GM19043 (cell line): ENCODE measurements at regions not wholly inside any gene's neighbourhood (a gene's known extent, or its start where the extent isn't known, plus 50 kb on each side); places are given as distances from the start of the nearest gene placed in this dataset.
"Not testable (repeated sequence)": the region's sequence is repeated elsewhere in the genome, so short reads cannot be mapped to it uniquely, and the experiment has no call there.

Source experiments
- ATAC-seq: cut with Tn5 transposase; IDR thresholded peaks from one replicate; pipeline ENCODE4 v1.9.1; 2021; ENCODE audit warnings: low read depth; ENCODE audit not compliant: unreplicated experiment

DNA sequence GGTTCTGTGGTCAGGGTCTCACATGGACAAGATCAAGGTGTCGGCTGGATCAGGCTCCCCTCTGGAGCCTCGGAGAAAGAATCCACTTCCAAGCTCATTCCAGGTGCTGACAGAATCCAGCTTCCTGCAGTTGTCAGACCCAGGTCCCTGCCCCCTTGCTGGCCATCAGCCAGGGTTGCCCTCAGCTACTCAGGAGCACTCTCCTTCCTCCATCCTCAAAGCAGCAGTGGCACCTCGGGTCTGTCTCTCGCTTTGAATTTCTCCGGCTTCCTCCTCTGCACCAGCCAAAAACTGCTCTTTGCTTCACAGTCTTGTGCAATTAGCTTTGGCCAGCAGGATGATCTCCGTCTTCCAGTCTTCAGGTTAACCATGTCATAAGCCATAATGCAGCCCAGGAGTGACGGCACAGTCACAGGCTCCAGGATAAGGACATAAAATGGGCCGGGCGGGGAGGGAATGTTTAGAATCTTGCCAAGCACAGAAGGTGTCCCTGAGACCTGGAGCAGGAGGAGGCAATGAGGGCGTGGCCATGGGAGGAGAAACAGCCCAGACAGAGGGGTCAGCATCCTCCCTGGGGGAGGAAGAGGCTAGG, 79.4 kb upstream of the SLC25A33 start:
- ATAC-seq, result no peak

DNA sequence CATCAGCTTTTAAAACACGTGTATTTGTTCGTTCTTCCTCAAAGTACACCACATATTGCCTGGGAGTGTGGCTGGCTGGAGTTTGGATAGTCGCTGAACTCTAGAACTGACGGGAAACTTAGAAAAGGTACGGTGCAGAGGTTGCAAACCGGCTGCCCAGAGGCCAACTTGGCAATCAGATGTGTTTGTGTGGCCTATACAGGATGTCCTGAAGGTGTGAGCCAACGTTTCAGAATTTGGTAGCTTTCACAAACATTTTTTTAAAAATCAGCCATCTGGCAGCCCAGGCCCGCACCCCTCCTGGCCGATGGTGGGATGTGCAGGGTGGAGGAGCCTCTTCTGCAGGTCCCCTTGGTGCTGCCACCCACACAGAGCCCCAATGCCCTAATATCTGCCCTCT, 73.6 kb upstream of the SLC25A33 start:
- no peak for ATAC-seq

DNA sequence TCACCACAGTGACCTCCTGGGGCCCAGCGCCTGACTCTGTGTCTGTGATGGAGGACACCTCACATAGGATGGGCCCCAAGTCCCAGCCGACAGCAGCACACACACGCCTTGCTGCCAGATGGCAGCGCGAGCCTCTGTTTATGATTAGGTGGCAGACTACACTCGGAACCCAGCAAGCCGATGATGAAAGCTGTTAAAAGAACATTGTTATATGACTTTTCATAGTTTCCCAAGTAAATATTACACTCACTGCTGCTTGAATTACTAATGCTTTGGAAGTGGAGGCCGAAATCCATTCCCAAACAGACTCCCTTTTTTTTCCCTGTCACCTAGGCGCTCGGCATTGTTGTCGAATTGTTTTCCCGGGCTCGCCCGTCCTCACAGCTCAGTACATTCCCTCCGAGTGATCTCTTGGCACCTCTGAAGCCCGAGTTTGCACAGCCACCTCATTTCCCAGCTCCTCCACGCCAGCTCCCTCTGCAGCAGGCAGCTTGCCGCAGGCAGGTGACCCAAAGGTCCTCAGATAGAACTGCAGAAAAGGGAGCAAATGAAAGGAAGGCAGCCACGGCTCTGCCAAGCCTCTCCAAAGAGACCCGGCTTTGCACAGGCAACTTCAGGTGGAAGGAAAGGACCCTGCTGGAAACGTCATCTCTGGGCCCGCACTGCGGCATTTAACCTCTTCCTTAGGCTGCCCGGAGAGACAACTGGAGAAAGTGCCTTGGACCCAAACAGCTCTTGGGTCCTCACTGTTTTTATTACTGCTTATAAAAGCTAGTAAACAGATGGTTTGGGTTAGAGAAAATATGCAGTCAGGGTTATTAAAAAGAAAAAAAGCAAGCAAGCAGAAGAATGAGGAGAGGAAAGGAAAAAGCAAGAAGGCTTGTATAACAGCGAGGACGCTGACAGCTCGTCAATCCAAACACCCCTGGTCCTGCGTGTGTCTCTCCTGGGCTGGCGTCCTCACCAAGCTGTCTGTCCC, 72.2 kb upstream of the SLC25A33 start:
- no peak for ATAC-seq

DNA sequence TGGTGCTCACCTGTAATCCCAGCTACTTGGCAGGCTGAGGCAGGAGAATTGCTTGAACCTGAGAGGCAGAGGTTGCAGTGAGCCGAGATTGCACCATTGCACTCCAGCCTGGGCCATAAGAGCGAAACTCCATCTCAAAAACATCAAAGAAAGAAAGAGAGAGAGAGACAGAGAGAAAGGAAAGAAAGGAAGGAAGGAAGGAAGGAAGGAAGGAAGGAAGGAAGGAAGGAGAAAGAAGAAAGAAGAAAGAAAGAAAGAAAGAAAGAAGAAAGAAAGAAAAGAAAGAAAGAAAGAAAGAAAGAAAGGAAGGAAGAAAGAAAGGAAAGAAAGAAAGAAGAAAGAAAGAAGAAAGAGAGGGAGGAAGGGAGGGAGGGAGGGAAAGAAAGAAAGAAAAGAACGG, 69.4 kb upstream of the SLC25A33 start:
- not testable (repeated sequence) for ATAC-seq

DNA sequence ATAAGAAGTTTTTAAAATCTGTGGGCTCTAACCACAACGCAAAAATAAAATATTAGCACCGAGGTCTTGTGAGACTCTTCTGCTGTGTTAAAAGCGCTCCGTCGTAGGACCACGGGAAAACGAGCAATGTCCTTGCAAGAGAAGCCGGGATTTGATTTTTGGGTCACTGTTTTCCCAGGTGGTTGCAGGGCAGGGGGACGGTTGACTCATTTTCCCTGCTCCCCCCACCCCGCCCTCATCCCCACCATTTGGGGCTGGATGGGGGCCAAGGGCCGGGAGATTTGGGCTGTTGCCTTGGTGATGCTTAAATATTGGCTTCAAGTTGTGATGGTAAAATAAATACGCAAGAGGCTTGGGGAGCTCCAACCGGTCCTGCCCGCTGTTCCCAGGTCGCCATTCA, 67.6 kb upstream of the SLC25A33 start:
- ATAC-seq, result no peak

DNA sequence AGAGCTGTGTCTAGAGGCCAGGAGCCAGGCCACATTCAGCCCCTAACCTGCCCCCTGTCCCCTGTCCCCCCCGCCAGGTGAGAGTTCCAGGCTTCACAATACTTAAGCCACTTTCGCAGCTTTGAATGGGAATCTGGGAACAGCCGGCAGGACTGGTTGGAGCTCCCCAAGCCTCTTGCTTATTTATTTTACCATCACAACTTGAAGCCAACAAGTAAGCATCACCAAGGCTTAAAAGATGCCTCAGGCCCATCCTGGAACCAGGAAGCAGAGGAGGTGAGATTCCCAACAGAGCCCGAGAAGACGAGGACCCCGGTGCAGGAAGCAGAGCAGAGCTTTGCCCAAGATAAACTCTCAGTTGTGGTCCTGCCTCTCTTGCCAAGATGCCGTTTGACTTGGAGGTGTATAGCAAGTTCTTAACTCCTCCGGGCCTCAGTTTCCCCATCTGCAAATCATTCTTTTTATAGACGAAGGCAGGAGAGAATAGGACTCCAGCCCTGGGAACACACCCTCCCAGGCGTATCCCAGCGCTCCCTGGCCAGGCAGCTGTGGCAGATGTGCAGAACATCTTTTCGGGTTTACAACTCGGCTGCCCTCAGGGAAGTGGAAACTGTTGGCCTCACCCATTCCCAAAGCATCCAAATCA, 66.8 kb upstream of the SLC25A33 start:
- ATAC-seq, result no peak

DNA sequence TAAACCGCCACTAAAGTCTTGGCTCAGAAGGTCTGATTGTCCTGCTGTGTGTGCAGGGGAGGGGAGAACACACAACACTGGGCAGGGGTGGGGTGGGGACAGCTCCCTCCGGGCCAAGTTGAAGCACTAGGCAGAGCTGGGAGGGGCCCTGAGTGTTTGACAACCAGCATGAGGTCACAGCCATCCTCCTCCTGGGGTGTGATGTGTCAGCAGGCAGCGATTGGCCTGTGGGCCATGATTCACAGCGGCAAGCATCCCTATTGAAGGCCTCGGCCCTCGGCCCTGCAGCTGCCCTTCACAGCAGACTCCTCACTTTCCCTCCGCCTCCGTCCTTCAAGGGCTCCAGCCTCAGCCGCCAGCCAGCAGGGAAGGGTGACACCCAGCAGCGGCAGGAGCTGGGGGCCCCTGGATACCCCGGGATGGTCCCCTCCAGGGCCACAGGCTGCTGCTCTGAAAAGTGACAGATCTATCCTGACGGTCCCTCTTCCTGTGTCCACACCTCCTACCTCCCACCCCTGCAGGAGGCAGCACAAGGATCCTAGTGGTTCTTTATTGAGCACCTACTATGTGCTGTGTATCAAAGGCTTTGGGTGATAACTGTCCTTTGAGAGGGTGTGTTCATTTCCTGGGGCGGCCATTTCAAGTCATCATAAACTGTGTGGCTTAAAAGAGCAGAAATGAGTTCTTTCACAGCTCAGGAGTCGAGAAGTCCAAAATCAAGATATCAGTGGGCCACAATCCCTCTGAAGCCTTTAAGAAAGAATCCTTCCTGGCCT, 66.0 kb upstream of the SLC25A33 start:
- no peak for ATAC-seq

DNA sequence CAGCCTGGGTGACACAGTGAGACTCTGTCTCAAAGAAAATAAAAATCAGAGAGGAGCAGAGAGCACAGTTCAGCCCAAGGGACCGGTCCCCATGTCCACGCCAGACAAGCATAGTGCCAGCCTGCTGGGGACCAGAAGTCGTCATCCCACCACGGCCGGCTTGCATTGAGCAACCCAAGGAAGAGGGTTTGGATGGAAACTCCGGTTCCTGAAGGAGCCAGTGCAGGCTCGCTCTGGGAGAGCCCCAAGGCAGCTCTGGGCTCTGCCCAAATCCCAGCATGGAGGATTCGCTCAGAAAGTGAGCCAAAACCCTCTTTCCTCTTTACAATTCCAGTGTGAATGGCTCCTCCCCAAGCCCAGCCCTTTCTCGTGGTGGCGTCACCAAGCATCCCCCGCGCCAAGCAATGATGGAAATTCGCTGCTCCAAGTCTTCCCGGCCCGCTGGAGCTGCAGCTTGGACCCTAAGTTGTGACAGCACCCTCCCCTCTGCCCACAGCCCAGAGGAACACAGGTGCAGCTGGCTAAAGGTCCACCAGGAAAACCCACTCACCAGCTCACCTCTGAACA, 64.1 kb upstream of the SLC25A33 start:
- no peak for ATAC-seq

DNA sequence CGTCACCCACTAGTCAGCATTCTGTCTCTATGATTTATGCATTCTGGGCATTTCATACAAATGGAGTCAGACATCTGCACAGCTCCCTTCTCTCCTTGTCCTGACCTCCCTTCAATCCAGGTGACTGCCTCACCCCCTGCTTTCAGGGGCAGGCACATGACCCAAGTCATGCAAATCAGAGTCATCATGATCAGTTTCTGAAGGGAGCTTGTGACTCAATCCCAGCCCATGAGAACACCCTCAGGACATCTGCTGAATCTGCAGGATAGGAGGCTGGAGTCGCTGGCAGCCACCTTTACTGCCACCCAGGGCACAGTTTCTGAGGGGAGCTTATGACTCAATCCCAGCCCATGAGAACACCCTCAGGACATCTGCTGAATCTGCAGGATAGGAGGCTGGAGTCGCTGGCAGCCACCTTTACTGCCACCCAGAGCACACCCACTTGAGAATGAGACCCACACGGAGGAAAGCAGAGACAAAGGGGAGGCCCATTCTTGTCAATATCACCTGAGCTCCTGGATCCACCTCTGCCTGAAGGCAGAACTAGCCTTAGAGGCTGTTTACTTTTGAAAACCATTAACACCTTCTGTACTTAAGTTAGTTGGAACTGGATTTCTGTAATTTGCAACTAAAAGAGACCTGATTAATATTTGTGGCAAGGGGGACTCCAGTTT, 62.3 kb upstream of the SLC25A33 start:
- no peak for ATAC-seq

DNA sequence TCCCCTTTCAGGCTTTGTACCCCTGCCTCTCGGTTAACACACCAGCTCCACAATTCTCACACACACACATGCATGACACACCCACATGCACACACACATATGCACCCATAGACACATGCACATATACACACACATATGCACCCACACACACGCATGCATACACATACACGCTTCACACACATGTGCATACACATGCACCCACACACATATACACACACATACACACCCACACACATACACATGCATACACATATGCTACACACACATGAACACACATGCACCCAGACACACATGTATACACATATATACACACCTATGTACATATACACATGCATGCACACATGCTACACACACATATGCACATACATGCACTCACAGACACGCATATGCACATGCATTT, 61.7 kb upstream of the SLC25A33 start:
- ATAC-seq, result no peak

DNA sequence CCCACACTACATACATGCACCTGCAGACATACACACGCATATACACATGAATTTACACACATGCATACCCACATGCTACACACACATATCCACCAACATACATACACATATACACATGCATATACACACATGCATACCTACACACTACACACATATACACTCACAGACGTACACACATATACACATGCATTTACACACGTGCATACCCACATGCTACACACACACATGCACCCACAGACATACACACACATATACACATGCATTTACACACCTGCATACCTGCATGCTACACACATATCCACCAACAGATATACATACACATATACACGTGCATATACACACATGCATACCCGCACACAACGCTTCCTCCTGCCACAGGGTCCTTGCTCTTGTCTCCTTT, 61.2 kb upstream of the SLC25A33 start:
- no peak for ATAC-seq

DNA sequence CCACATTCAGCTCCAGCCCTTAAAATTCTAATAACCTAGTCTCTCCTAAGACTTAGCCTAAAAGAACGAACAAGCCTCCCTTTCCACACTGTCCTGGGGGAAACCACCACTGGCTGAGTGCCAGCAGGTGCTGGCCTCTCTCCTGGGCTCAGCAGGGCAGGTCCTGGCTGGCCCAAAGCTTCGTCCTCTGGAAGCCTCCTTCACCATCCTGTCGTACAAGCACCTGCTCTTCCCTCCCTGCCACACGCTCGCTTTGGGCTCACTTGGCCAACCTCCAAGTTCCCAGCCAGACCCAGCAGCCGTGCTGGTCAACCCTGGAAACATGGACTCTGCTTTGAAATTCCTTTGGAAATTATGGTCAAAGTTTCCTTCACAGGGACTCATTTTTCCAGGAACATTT, 58.2 kb upstream of the SLC25A33 start:
- no peak for ATAC-seq

DNA sequence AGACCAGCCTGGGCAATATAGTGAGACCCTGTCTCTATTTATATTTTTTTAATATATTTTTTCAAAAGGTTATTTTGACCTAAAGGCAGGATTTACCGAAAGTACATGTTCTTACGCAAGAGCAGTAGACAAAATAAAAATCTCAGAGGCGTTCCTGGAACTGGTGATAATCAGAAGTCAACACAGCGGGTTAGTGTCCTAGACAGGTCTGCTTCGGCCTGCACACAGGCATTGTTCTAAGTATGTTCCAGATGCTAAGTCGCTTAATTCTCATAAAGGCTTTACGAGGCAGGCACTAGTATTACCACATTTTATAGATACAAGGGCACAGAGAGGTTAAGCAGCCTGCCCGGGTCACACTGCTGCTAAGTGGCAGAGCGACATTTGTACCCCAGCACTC, 56.9 kb upstream of the SLC25A33 start:
- ATAC-seq, result no peak

DNA sequence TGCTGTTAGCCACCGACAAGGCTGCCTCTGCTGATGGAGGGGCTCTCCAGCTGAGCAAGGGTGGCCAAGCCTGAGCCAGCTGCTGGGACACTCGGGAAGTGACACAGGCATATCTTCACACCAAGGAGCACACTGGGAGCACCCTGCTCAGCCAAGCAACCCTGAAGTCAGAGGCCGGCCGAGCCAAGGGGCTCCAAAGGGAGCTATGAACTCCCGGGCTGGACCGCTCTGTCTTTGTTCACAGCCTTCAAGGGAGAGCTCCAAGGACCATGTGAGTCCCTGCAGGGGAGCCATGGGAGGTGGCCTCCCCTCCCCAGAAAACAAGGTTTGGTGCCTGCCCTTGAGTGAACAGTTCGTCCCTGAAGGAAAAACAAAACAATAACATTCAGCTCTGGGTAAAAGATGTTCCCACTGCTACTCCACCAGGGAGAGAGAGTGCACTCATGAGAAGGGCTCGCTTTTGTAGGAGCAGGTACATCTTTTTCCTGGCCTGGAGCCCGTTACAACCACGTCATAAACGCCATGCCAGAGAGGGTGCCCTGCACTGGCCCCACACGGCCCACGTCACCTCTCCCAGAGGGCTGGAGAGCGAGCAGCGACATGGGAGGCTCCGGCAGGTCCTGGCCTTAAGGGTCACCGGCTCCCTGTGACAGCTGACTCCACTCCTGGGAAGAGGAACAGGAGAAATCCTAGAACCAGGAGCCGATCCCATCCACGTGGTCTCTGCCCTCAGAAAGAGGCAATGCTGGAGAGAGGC, 56.3 kb upstream of the SLC25A33 start:
- no peak for ATAC-seq

DNA sequence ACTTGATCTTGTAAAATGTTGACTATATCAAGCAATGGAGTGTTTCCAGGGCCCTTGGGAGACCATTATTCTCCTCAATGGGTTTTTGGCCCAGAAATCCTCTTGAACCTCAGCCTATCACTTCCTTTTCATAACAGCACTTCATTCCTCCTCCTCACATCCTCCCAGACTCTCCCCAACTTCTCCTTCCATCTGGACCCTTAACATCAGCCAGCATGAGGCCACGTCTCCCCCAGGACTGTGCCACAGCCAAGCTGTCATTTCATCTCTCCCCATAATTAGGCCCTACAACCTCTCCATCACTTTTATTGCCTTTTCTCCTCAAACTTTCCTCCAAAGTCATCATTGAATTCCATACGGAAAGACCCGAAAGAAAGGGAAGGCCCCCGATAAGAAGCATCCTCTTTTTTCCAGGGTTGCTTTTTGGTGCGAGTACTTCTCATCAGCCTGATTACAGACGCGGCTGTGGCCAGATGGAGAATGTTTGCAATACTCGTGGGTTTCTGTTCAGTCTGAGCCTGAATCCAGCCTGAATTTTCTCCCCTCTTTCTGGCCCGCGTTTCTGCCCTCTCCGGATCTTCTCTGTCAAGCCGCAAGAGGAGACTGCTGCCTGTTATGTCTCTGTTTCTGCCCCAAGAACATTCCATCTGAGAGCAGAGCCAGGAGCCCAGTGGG, 52.7 kb upstream of the SLC25A33 start:
- ATAC-seq, result no peak
